Transverse colon (tissue), 4 donors: ENCODE measurements at regions not wholly inside any gene's neighbourhood (a gene's known extent, or its start where the extent isn't known, plus 50 kb on each side); places are given as distances from the start of the nearest gene placed in this dataset.

ENCODE experiments used
- CTCF ChIP-seq, 5 experiments: fragments of 200-600 bp in 3 of 5; fragments of 450-650 bp in 2 of 5; sonication (generic) in 3 of 5; IDR thresholded peaks; 1 replicate in 2 of 5; 2 replicates in 3 of 5; pipeline ENCODE4 v1.5.1; 2016 to 2017; ENCODE audit warnings: antibody characterized with exemption in 5 of 5, inconsistent platforms in 3 of 5, mild to moderate bottlenecking in 2 of 5, moderate library complexity in 1 of 5
- EP300 ChIP-seq: sonication (generic); formaldehyde crosslinking; IDR thresholded peaks from one replicate; pipeline ENCODE4 v1.6.1; 2017; ENCODE audit warnings: antibody characterized with exemption, low read depth
- POLR2A ChIP-seq: fragments of 450-650 bp; IDR thresholded peaks from one replicate; pipeline ENCODE4 v1.6.1; 2016; ENCODE audit warnings: antibody characterized with exemption, mild to moderate bottlenecking, moderate library complexity
- POLR2AphosphoS5 ChIP-seq, 3 donors: sonication (generic); formaldehyde crosslinking; IDR thresholded peaks; one replicate each; pipeline ENCODE4 v1.6.1; 2016; ENCODE audit warnings: antibody characterized with exemption in 3 of 3

- TF ChIP-seq CTCF (IDR thresholded peaks at IDR 0.05) (no peak), POLR2A (no peak), POLR2AphosphoS5 (IDR thresholded peaks at IDR 0.05) (no peak), EP300 (no peak)
Measured at GRCh38 chr3:154540950-154541604, 111.1 kb upstream of the GPR149 start.
